OCI-LY1 (cell line): ENCODE measurements at regions not wholly inside any gene's neighbourhood (a gene's known extent, or its start where the extent isn't known, plus 50 kb on each side); places are given as distances from the start of the nearest gene placed in this dataset.

Experiments used
- H2AFZ ChIP-seq: fragments of 200-600 bp; sonication (generic), shearing (Covaris generic); 2 replicates; pipeline ENCODE4 v1.6.0; 2014; ENCODE audit warnings: antibody characterized with exemption, mild to moderate bottlenecking, low read length
- H3F3A ChIP-seq: fragments of 200-600 bp; sonication (generic), shearing (Covaris generic); 2 replicates; pipeline ENCODE4 v1.6.0; 2014; ENCODE audit warnings: mild to moderate bottlenecking, antibody characterized with exemption, low read length, moderate library complexity; ENCODE audit not compliant: insufficient read depth
- H3K27ac ChIP-seq: fragments of 200-600 bp; sonication (generic); 2 replicates; pipeline ENCODE4 v1.5.1; 2014; ENCODE audit warnings: low read length, mixed run types, mild to moderate bottlenecking, low read depth; ENCODE audit not compliant: poor library complexity, severe bottlenecking
- H3K27me3 ChIP-seq: fragments of 200-600 bp; sonication (generic); 2 replicates; pipeline ENCODE4 v1.6.0; 2014; ENCODE audit warnings: antibody characterized with exemption, mild to moderate bottlenecking, low read length, moderate library complexity; ENCODE audit not compliant: insufficient read depth
- H3K36me3 ChIP-seq: fragments of 200-600 bp; sonication (generic); 2 replicates; pipeline ENCODE4 v1.6.1; 2014; ENCODE audit warnings: mild to moderate bottlenecking, antibody characterized with exemption, low read length, moderate library complexity, mixed read lengths; ENCODE audit not compliant: insufficient read depth
- H3K4me1 ChIP-seq: fragments of 200-600 bp; sonication (generic); 2 replicates; pipeline ENCODE4 v1.5.1; 2014; ENCODE audit warnings: mild to moderate bottlenecking, low read length, moderate library complexity; ENCODE audit not compliant: insufficient read depth, severe bottlenecking
- H3K4me2 ChIP-seq: fragments of 200-600 bp; sonication (generic), shearing (Covaris generic); 2 replicates; pipeline ENCODE4 v1.6.1; 2014; ENCODE audit warnings: low read length
- H3K4me3 ChIP-seq: fragments of 200-600 bp; sonication (generic); 2 replicates; pipeline ENCODE4 v1.5.1; 2014; ENCODE audit warnings: low read length, low read depth, mild to moderate bottlenecking, mixed read lengths; ENCODE audit not compliant: poor library complexity, severe bottlenecking
- H3K79me2 ChIP-seq: fragments of 200-600 bp; shearing (Covaris generic); 2 replicates; pipeline ENCODE4 v1.6.1; 2016; ENCODE audit warnings: mixed run types, low read length, mixed read lengths; ENCODE audit not compliant: insufficient read depth
- H3K9ac ChIP-seq: fragments of 200-600 bp; sonication (generic), shearing (Covaris generic); 2 replicates; pipeline ENCODE4 v1.6.1; 2014; ENCODE audit warnings: mild to moderate bottlenecking, low read length, mixed read lengths
- H3K9me2 ChIP-seq: fragments of 200-600 bp; sonication (generic), shearing (Covaris generic); 2 replicates; pipeline ENCODE4 v1.6.1; 2014; ENCODE audit warnings: low read depth, mild to moderate bottlenecking, low read length, mixed read lengths
- H3K9me3 ChIP-seq: fragments of 200-600 bp; shearing (Covaris generic); 2 replicates; pipeline ENCODE4 v1.6.1; 2014; ENCODE audit warnings: low read length, mixed read lengths
- H4K20me1 ChIP-seq: fragments of 200-600 bp; sonication (generic), shearing (Covaris generic); 2 replicates; pipeline ENCODE4 v1.6.0; 2016; ENCODE audit warnings: mild to moderate bottlenecking, low read length; ENCODE audit not compliant: insufficient read depth
- CTCF ChIP-seq: fragments of 200-600 bp; sonication (generic), shearing (Covaris generic); IDR thresholded peaks from 2 replicates; pipeline ENCODE4 v1.5.1; 2017; ENCODE audit warnings: mild to moderate bottlenecking, antibody characterized with exemption, low read length, moderate library complexity, mixed read lengths
- EZH2 ChIP-seq: fragments of 200-600 bp; sonication (generic), shearing (Covaris generic); IDR thresholded peaks from 2 replicates; pipeline ENCODE4 v1.8.0; 2017; ENCODE audit warnings: borderline replicate concordance, mixed run types, mild to moderate bottlenecking, antibody characterized with exemption, low read length, moderate library complexity, mixed read lengths

GRCh38 chr5:90306613-90307012 lies 102.9 kb downstream of the CETN3 start:
- H3K9me3 ChIP-seq = no peaks in the 10 kb centered on the region
- no peaks in the 10 kb centered on the region for H3K36me3 ChIP-seq
- H3K9me2 ChIP-seq = no peaks in the 10 kb centered on the region
- H4K20me1 ChIP-seq = no peaks in the 10 kb centered on the region
- H2AFZ ChIP-seq = no peak overlapping the region
- no peak overlapping the region for H3K4me2 ChIP-seq
- no peak overlapping the region for H3K9ac ChIP-seq
- H3K27ac ChIP-seq = no peak overlapping the region
- H3K27me3 ChIP-seq = no peaks in the 10 kb centered on the region
- no peaks in the 10 kb centered on the region for H3K79me2 ChIP-seq
- TF ChIP-seq CTCF = no peak
- TF ChIP-seq EZH2 = no peak
- no peak overlapping the region for H3K4me3 ChIP-seq
- H3K4me1 ChIP-seq = no peaks in the 10 kb centered on the region
- H3F3A ChIP-seq = no peaks in the 10 kb centered on the region

GRCh38 chr5:90305041-90305720 lies 104.4 kb downstream of the CETN3 start:
- no peak overlapping the region for H3K4me2 ChIP-seq
- H3K9ac ChIP-seq = no peak overlapping the region
- no peaks in the 10 kb centered on the region for H3F3A ChIP-seq
- no peaks in the 10 kb centered on the region for H3K27me3 ChIP-seq
- H3K27ac ChIP-seq = no peak overlapping the region
- no peak overlapping the region for H3K4me3 ChIP-seq
- H3K4me1 ChIP-seq = no peaks in the 10 kb centered on the region
- H2AFZ ChIP-seq = no peak overlapping the region
- no peaks in the 10 kb centered on the region for H3K79me2 ChIP-seq
- no peaks in the 10 kb centered on the region for H3K9me2 ChIP-seq
- no peaks in the 10 kb centered on the region for H4K20me1 ChIP-seq
- no peaks in the 10 kb centered on the region for H3K36me3 ChIP-seq
- no peak for TF ChIP-seq EZH2
- no peak for TF ChIP-seq CTCF
- H3K9me3 ChIP-seq = no peaks in the 10 kb centered on the region

GRCh38 chr5:90301248-90301647 lies 108.3 kb downstream of the CETN3 start:
- no peaks in the 10 kb centered on the region for H4K20me1 ChIP-seq
- H3K27me3 ChIP-seq = no peaks in the 10 kb centered on the region

More at GRCh38 chr5:90301248-90301647, 108.3 kb downstream of the CETN3 start:
- no peak overlapping the region for H3K9ac ChIP-seq
- H3K9me3 ChIP-seq = no peaks in the 10 kb centered on the region
- no peak overlapping the region for H2AFZ ChIP-seq
- H3K9me2 ChIP-seq = no peaks in the 10 kb centered on the region
- H3K36me3 ChIP-seq = no peaks in the 10 kb centered on the region
- no peak overlapping the region for H3K4me3 ChIP-seq
- no peaks in the 10 kb centered on the region for H3K79me2 ChIP-seq
- H3K27ac ChIP-seq = no peak overlapping the region
- no peak for TF ChIP-seq EZH2
- TF ChIP-seq CTCF = no peak
- no peaks in the 10 kb centered on the region for H3F3A ChIP-seq
- no peak overlapping the region for H3K4me2 ChIP-seq
- H3K4me1 ChIP-seq = no peaks in the 10 kb centered on the region
